Hematopoietic multipotent progenitor cell (in vitro differentiated cells): ENCODE measurements at regions not wholly inside any gene's neighbourhood (a gene's known extent, or its start where the extent isn't known, plus 50 kb on each side); places are given as distances from the start of the nearest gene placed in this dataset.
"Not testable (repeated sequence)": the region's sequence is repeated elsewhere in the genome, so short reads cannot be mapped to it uniquely, and the experiment has no call there.

Experiments used
- DNase-seq, 3 donors: peaks; one replicate each; pipeline ENCODE4 v3.0.0-alpha.2; 2011 to 2015; ENCODE audit warnings: low read depth in 2 of 3, low spot score in 2 of 3

DNA sequence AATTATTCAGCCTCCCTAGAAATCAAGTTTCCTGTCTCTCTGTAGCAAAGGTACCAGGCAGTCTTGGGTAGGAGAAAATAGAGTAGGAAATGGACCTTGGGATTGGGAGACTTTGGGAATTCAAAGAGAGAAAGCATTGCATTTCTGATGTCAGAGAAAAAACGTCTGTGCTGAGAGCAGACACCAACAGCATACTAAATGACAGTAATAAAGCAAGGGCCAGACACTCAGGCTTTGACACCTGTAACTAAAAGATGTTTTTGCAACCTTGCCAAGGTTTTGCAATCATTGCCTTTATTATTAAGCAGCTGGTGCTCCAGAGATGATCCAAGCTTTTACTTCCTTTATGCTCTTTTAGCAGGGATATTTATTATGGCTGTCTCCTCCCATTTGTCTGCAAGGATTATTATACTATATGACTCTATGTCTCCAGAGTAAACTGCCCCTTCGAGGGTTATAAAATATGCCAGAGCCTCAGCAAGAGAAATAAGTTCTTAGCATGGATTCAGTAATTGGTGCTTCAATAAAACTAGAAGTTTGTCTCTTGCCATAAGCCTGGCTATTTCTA is 85.2 kb upstream of the GRAMD1B start:
- no peak for DNase-seq

- not testable (repeated sequence) for DNase-seq
Measured at GRCh38 chr11:123344188-123344587, 85.9 kb upstream of the GRAMD1B start.

GRCh38 chr11:123338997-123339752 is 90.9 kb upstream of the GRAMD1B start:
- DNase-seq, result no peak

GRCh38 chr11:123338266-123338800 is 91.7 kb upstream of the GRAMD1B start:
- no peak for DNase-seq

- DNase-seq, result no peak
Measured at GRCh38 chr11:123334925-123335324, 95.1 kb upstream of the GRAMD1B start.

- not testable (repeated sequence) for DNase-seq
Measured at GRCh38 chr11:123332577-123332976, 97.5 kb upstream of the GRAMD1B start.

DNA sequence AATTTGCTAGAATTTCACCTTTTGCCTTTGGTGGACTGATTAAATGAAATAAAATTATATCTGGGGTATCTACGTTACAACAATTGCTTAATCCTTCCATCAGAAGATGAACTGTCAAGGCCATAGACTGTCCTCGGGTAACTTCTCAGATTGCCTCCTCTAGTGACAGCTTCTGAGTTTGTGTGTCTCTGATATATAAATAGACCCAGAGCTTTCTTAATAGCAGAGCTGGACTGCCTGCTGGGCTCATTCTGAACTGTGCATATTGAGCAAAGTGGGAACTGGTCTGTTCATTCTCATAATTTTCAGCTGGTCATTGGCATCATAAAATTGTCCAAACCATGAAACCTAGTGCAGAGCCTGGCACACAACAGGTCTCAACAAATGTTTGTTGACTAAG is 99.1 kb upstream of the GRAMD1B start:
- no peak for DNase-seq

GRCh38 chr11:123330471-123330870 is 99.6 kb upstream of the GRAMD1B start:
- DNase-seq, result no peak

DNA sequence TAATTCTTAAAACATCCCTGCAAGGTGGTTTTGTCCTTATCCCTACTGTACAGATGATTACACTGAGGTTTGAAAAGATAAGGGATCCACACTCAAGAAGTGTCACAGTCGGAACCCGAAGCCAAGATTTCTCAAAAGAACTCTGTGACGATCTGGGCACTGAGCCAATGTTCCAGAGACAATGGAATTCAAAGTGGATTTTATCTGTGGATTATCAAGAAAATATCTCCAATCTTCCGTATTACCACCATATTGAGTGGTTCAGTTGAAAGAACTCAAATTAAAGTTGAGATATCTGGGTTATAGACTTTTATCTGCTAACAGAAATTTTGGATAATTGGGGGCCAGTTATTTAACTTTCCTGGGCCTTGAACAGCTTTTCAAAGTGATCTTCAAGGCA is 100.0 kb upstream of the GRAMD1B start:
- DNase-seq, result no peak

DNA sequence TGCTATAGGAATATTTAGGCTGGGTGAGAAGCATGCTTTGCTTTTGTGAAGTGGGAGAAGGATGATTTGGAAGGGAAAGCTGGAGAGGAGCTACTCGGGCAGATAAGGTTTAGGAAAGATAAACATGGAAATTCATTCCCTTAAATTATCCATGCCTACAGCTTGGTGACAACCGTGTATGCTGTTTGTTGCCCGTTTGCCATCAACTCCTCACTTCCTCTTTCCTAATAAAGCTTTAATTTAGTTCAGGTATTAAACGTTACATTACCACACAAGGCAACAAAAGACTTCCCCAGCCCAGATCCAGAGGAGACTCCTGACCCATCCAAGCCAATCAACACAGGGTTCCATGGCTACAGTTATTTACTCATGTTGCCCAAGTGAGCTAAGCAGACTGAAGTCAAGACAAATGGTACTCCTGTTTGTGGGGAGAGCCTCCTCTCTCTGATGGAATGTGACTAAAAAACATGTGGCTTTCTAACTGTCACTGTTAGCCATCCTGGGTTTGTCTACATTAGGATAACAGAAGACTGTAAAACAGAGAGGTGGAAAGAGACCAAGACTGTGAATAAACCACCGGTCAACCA is 101.7 kb upstream of the GRAMD1B start:
- DNase-seq, result peak in 1 of 3 donors; percentile 9

DNA sequence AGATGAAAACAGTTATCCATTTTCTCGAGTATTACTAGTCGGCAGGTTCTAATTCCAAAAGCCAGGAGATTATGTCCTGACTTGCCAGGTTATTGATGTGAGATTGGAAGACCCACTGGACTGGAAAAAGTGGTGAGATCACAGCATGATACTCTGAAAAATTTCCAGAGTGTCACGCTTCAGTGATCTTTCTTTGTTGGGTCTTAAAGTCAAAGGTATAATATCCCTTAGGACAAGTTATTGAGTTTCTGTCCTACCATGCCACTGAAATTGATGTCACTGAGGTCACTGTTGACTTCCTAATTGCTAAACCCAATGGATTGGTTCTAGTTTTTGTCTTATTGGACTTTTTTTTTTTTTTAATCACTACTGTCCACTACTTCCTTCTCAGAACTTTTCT is 104.5 kb upstream of the GRAMD1B start:
- DNase-seq, result no peak

- no peak for DNase-seq
Measured at GRCh38 chr11:123323568-123323967, 106.5 kb upstream of the GRAMD1B start.

- DNase-seq, result no peak
Measured at GRCh38 chr11:123321636-123322035, 108.4 kb upstream of the GRAMD1B start.

GRCh38 chr11:123318623-123319022 is 111.4 kb upstream of the GRAMD1B start:
- DNase-seq, result no peak

DNA sequence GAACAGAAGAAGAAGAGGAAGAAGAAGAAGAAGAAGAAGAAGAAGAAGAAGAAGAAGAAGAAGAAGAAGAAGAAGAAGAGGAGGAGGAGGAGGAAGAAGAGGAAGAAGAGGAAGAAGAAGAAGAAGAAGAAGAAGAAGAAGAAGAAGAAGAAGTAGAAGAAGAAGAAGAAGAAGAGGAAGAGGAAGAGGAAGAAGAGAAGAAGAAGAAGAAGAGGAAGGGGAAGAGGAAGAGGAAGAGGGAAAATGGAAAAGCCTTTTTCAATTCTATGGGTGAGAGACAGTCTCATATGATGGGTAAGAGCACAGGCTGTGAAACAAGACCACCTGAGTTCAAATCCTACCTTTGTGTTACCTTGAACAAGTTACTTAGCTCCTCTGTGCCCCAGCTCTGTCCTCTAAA is 111.9 kb upstream of the GRAMD1B start:
- not testable (repeated sequence) for DNase-seq

GRCh38 chr11:123316003-123316402 is 114.1 kb upstream of the GRAMD1B start:
- DNase-seq, result no peak

- no peak for DNase-seq
Measured at GRCh38 chr11:123314972-123315371, 115.1 kb upstream of the GRAMD1B start.

DNA sequence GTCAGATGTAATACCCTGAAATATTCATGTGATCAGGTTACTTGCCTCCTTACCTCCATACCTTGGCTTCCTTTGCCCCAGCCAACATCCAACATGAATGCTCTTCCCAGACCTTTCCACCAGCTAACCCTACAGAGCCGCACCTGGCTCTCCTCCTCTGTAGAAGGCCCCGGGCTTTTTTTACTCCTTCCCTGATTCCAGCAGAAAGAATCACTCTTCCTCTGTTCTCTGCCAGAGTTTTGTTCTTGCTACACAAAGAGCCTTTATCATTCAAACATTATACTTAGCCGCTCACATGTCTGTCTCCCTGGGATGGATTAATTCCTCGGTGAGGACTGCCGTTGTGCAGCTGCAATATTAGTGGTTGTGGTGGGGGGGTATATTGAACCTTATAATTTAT is 116.8 kb upstream of the GRAMD1B start:
- no peak for DNase-seq

GRCh38 chr11:123308077-123308476 is 113.0 kb upstream of the CLMP start:
- no peak for DNase-seq

- no peak for DNase-seq
Measured at GRCh38 chr11:123307276-123307675, 112.2 kb upstream of the CLMP start.

DNA sequence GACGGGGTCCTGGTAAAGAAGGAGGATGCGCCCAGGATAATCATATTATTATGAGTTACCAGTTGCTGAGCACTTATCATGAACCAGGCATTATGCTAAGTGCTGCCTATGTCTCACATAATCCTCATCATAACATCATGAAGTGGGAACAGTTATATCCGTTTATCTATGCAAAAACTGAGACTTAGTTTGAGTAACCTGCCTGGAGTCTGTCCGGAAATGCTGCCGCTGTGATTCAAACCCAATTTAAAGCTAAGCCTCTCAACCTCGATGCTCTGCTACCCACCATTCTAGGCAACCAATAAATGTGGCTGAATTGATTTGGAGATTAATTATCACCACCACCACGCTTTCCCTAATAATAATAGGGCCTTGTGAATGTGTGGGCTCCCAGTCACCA is 111.5 kb upstream of the CLMP start:
- no peak for DNase-seq
